Daoy (cell line): ENCODE measurements at regions not wholly inside any gene's neighbourhood (a gene's known extent, or its start where the extent isn't known, plus 50 kb on each side); places are given as distances from the start of the nearest gene placed in this dataset.
A peak's percentile ranks its signal among the peaks of the same experiment; 100 is the strongest.
"Not testable (repeated sequence)": the region's sequence is repeated elsewhere in the genome, so short reads cannot be mapped to it uniquely, and the experiment has no call there.

Experiments
- DNase-seq: peaks from one replicate; pipeline ENCODE4 v3.0.0-alpha.2; 2015; ENCODE audit warnings: low read depth

GRCh38 chr13:104976986-104977385 is 1558.5 kb downstream of the EFNB2 start:
- no peak for DNase-seq

GRCh38 chr13:104975272-104975671 is 1560.2 kb downstream of the EFNB2 start:
- DNase-seq, result no peak

- DNase-seq, result no peak
These were observed 1566.6 kb downstream of the EFNB2 start for GRCh38 chr13:104968876-104969275.

- DNase-seq, result no peak
These were observed 1567.4 kb downstream of the EFNB2 start for GRCh38 chr13:104967836-104968630.

- DNase-seq, result no peak
These were observed 1568.1 kb downstream of the EFNB2 start for GRCh38 chr13:104967376-104967775.

GRCh38 chr13:104962411-104962810 is 1573.1 kb downstream of the EFNB2 start:
- no peak for DNase-seq

- no peak for DNase-seq
These were observed 1574.2 kb downstream of the EFNB2 start for GRCh38 chr13:104961246-104961645.

GRCh38 chr13:104954210-104954609 is 1581.3 kb downstream of the EFNB2 start:
- DNase-seq, result no peak

- no peak for DNase-seq
These were observed 1581.9 kb downstream of the EFNB2 start for GRCh38 chr13:104953588-104953987.

GRCh38 chr13:104949840-104950740 is 1585.4 kb downstream of the EFNB2 start:
- DNase-seq, result no peak

GRCh38 chr13:104944176-104944575 is 1591.3 kb downstream of the EFNB2 start:
- DNase-seq, result no peak

- no peak for DNase-seq
These were observed 1592.1 kb downstream of the EFNB2 start for GRCh38 chr13:104943331-104943730.

- peak; percentile 3 for DNase-seq
These were observed 1597.6 kb downstream of the EFNB2 start for GRCh38 chr13:104937881-104938280.

GRCh38 chr13:104936304-104936703 is 1599.2 kb downstream of the EFNB2 start:
- no peak for DNase-seq

- not testable (repeated sequence) for DNase-seq
These were observed 1614.9 kb downstream of the EFNB2 start for GRCh38 chr13:104920513-104920912.

GRCh38 chr13:104920091-104920490 is 1615.4 kb downstream of the EFNB2 start:
- DNase-seq, result no peak

- DNase-seq, result no peak
These were observed 1635.2 kb downstream of the EFNB2 start for GRCh38 chr13:104900191-104900817.

- no peak for DNase-seq
These were observed 1637.0 kb downstream of the EFNB2 start for GRCh38 chr13:104898484-104898883.

GRCh38 chr13:104895521-104895920 is 1639.9 kb downstream of the EFNB2 start:
- DNase-seq, result no peak

- no peak for DNase-seq
These were observed 1660.3 kb downstream of the EFNB2 start for GRCh38 chr13:104875038-104875754.

GRCh38 chr13:104872153-104872552 is 1663.3 kb downstream of the EFNB2 start:
- no peak for DNase-seq

- DNase-seq, result no peak
These were observed 1664.0 kb downstream of the EFNB2 start for GRCh38 chr13:104871456-104871855.
